ENCODE measurements at regions not wholly inside any gene's neighbourhood (a gene's known extent, or its start where the extent isn't known, plus 50 kb on each side); places are given as distances from the start of the nearest gene placed in this dataset.

DNA sequence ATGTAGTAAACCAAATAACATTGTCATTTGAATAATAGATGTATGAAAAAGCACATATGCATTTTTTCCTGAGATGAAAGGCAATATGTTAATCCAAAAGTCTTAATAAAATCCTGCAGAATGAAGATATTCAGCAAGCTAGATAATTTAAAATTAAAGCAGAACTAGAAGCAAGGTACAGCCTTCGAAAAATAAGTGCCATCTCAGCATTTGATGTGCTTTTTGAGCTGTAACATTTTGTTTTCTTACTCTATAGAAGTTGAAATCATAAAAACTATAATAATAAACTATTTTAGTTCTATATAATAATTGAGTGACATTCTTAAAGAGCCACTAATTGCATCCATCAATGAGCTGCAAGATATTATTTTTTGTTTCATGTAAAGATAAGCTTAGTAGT lies 410.4 kb upstream of the TRAM1L1 start:
- no peak for TF ChIP-seq POLR2A (IDR thresholded peaks at IDR 0.05)
- TF ChIP-seq, protein P1, sequence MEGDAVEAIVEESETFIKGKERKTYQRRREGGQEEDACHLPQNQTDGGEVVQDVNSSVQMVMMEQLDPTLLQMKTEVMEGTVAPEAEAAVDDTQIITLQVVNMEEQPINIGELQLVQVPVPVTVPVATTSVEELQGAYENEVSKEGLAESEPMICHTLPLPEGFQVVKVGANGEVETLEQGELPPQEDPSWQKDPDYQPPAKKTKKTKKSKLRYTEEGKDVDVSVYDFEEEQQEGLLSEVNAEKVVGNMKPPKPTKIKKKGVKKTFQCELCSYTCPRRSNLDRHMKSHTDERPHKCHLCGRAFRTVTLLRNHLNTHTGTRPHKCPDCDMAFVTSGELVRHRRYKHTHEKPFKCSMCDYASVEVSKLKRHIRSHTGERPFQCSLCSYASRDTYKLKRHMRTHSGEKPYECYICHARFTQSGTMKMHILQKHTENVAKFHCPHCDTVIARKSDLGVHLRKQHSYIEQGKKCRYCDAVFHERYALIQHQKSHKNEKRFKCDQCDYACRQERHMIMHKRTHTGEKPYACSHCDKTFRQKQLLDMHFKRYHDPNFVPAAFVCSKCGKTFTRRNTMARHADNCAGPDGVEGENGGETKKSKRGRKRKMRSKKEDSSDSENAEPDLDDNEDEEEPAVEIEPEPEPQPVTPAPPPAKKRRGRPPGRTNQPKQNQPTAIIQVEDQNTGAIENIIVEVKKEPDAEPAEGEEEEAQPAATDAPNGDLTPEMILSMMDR (IDR thresholded peaks at IDR 0.05), result no peak

Measured in lower leg skin (tissue), 3 donors.